GM12892 (cell line): ENCODE measurements at regions not wholly inside any gene's neighbourhood (a gene's known extent, or its start where the extent isn't known, plus 50 kb on each side); places are given as distances from the start of the nearest gene placed in this dataset.

Experiments
- POLR2A ChIP-seq: IDR thresholded peaks from 2 replicates; pipeline ENCODE4 v1.6.1; 2011; ENCODE audit warnings: low read depth, low read length, control low read depth
- POLR2AphosphoS5 ChIP-seq: IDR thresholded peaks from 2 replicates; pipeline ENCODE4 v1.6.1; 2011; ENCODE audit warnings: low read depth, low read length, control low read depth
- TAF1 ChIP-seq: IDR thresholded peaks from 2 replicates; pipeline ENCODE4 v1.6.1; 2011; ENCODE audit warnings: low read depth, mild to moderate bottlenecking, control low read depth, low read length, borderline replicate concordance

DNA sequence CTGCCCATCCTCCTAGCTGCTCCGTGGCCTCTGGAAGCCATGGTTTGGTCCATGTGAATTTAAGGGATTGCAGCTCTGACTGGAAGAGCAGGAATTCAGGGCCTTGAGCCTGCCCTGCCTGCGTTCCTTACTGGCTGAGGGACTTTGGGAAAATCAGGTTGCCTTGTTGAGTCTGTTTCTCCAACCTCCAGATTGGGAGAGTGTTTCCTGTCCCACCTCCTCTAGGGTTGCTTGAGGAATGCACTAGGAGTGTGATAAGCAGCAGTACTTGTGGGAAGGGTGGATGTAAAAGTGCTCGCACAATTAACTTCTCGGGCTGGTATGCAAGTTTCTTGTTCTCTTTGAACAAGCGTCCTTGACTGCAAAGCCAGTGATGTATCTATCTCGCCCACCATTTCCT is 84.4 kb upstream of the YWHAQ start:
- TF ChIP-seq POLR2A (no peak), POLR2AphosphoS5 (no peak), TAF1 (no peak)
